Dermis microvascular lymphatic vessel endothelial cell (primary cell): ENCODE measurements at regions not wholly inside any gene's neighbourhood (a gene's known extent, or its start where the extent isn't known, plus 50 kb on each side); places are given as distances from the start of the nearest gene placed in this dataset.

Experiments
- DNase-seq, 2 donors: peaks; one replicate each; pipeline versions ENCODE4 v3.0.0 to v3.0.0-alpha.2; 2010; ENCODE audit warnings: low read depth in 2 of 2

- no peak for DNase-seq
Measured at GRCh38 chr5:143761663-143762062, 50.3 kb upstream of the HMHB1 start.

DNA sequence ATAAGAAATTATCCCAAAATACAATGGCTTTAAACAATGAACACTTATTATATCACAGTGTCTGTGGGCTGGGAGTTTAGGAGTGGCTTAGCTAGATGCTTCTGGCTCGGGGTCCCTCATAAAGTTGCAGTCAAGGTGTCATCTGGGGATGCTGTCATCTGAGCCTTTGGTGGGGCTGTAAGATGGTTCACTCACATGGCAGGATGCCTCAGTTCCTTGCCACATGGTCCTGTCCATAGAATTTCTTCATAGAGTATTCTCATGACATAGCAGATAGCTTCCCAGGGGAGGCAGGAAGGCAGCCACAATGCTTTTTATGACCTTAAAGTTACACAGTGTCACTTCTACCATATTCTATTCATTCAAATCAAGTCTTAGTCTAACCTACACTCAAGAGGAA is 51.2 kb upstream of the HMHB1 start:
- DNase-seq, result no peak

- DNase-seq, result no peak
Measured at GRCh38 chr5:143760131-143760505, 51.8 kb upstream of the HMHB1 start.

DNA sequence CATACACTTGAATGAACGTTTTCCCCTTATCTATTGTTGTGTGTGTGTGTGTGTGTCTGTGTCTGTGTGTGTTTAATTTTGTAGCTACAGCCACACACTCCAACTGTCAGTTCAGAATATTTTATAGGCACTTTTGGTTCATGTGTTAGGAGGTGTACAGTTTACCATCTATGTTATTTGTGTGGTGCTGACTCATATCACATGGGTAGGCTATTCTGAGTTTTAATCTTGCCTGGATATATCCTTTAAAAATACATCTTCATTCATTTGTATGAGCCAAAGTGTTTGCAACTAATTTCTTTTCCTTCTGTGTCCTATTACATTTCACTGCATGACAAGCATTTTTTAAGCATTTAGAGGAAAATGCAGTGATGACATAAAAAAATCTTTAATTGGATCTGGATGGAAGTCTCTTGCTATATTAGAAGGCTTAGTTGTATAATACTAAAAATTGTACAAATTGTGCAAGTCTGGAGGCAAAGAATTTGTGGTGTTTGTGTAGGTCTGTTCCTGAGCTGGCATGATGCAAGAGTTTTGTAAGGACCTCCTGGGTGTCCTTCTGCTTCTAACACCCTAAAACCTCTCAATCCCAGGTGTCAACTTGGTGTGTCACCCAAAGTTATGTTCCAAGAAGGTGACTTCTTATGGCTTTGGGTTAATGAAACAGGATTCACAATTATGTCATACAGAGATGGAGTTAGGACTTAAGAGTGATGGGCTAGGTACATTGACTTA is 52.4 kb upstream of the HMHB1 start:
- DNase-seq, result no peak

DNA sequence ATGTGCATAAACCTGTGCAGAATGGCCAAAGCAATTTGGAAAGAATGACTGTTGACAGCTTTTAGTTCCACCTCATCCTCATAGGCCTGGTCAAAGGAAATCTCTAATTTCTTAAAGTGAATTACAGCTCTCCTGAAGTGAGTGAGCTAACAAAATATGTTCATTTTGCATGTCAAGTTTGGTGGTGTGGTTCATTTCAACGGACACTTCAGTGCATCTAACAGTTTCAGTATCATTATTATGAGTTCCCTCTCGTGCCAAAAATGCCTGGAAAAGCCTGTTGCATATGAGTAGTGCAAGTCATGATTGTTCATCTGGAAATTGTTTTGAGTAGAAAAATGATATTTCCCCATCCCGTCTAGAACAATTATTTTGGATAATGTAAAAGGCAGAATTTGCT is 53.2 kb upstream of the HMHB1 start:
- DNase-seq, result no peak

DNA sequence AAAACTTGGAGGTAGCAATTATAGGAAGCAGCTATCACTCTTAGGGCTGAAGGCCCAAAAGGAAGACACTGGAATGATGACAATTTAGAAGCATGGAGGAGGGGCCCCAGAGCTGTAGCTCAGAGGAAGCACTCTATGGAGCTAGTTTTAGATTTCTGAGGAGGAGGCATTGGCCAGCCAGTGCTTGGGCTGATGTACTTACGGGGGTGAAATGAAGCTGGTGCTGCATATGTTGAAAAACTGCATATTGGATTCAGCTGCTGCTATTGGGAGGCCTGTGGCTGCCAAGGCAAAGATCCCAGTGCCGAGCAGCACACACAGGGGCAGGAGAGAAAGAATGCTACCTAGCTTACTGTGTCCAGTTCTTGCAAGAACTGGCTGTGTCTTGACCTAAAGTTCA is 53.9 kb upstream of the HMHB1 start:
- no peak for DNase-seq

DNA sequence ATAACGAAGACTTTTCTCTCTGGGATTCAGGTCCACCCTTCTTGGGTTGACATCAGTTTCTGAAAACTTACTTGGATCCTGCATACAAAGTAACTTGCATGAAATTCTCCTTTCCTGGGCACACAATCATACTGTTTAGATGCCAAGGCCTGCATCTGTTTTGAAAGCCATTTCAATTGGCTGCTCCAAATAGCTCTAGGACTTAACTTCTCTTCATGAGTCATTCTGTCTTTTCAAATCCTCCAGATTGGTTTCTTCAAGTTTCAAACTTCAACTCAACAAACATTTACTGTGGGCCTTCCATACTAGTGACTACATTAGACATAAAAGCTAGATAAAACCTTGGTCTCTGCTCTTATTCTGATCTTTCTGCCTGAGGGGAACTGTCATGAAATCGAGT is 54.8 kb upstream of the HMHB1 start:
- DNase-seq, result no peak

GRCh38 chr5:143755966-143756365 is 56.0 kb upstream of the HMHB1 start:
- DNase-seq, result no peak

DNA sequence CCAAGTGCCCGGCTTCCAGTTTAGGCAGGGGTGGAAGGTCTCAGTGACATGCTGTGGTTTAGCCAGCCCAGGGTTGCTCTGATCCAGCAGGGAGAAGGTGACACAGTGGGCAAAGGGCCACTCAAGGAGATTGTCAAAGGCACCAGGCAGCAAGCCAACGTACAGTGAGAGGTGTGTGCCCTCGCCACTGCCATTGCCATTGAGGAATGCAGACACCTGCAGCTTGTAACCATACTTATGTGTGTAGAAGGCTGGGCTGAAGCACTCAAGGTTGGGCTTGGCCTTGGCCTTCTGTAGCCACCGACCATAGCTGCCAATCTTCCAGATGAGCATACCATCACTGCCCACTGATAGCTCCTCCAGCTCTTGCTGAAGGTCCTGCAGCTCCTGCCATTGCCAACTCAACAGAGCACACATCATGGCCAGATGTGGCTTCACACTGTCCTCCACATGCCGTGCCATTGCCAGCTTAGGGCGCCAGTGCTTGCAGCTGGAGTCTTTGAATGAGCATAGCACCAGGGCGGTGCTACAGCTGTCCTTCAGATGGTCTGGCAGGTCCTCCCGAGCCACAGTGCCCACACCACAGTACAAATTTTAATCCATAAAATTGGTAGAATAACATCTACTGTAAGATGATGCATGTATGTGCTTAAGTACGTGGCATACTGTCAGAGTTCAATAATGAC is 59.7 kb upstream of the HMHB1 start:
- DNase-seq, result no peak

GRCh38 chr5:143751342-143751741 is 60.6 kb upstream of the HMHB1 start:
- no peak for DNase-seq

DNA sequence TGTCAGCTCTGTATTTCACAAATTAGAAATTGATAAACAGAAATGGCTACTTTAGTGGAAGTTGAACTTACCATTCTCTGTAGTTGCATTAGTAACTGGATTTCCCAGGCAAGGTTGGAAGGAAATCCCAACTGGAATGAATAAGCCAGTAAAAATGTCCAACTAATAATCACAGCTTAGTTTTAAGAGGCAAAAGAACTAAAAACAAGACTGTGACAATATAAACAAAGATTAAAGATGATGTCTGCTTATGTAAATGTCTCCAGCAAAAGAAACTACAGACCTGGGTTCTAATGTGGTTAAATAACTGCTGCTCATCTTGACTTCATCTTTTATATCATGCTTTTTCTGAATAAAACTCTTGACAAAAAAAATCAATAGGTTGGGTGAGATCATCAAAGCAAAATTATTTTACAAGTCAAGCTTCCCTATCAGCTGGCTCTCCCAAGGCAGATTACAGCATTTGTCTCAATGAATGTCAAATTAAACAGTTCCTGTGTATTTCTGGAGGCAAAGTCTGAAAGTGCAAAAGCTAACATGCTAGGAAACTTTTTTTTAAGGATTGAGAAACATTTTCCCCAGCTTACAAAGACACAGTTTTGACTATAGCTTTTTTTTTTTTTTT is 62.3 kb upstream of the HMHB1 start:
- DNase-seq, result no peak

DNA sequence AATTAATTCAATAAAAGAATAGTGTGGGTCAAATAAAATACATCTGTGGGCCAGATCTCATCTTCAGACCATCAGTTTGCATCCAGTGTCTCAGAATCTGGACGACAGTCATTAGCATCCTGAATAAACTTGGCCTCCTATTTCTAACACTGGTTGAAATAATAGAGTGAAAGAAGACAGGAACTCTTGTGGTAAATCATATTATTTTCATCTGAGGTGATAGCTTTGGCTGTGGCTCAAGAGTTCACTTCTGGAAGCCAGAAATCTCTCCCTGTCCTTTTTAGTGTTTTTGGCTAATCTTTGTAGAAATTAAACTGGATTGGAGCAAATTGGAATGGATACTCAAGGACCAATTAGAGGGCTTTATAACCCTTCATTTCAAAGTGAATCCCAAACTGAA is 63.4 kb upstream of the HMHB1 start:
- DNase-seq, result no peak

DNA sequence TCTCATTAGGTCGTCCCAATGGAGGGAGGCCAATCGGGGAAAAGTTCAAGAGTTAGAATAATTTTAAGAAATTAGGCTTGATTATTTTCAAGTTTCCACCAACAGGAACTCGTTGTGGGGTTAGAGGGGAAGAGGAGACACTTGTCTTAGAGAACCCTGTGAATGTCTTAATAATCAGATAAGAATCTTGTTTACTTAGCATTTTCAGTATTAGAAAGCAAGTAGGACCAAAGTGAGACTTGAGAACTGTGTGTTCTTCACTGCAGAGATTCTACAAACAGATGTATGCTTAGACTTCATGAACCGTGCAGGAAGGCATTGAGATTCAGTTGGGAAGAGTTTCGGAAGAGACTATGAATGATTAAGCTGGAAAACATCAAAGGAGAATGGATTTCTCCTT is 69.0 kb upstream of the HMHB1 start:
- DNase-seq, result no peak

DNA sequence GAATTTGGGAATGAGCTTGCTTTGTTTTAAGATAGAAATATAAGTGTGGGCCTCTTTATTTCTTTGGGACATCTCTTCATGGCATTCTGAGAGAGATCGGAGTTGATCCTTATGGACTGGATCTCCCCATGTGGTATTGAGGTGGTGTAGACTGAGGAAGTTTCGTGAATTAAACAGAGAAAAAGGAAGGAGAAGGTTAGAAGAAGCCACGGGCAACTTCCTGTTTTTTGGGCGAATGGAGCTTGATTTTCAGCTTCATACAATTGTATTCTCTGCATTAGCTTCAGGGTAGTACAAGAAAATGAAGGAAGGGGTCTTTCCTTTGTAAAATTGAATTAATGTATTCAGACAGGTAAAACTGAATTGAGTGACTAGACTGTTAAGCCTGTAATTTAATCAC is 70.5 kb upstream of the HMHB1 start:
- no peak for DNase-seq

DNA sequence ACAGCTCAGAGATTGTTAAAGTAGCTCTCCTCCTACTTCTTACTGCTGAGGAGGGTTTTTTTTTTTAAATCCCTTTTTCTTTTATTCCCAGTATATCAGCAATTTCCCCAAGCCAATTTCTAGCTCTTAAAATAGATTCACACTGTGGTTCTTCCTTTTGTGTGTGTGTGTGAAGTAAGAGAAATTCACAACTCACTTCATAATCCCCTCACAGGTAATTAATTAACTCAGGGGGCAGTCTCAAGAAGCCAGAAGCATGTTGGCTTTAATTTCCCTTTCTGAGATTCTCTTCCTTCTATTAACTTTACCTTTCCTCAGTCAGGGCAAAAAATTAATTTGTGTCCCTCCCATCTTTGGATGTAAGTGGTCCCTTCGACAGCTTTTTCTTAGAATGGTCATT is 71.0 kb upstream of the HMHB1 start:
- no peak for DNase-seq

DNA sequence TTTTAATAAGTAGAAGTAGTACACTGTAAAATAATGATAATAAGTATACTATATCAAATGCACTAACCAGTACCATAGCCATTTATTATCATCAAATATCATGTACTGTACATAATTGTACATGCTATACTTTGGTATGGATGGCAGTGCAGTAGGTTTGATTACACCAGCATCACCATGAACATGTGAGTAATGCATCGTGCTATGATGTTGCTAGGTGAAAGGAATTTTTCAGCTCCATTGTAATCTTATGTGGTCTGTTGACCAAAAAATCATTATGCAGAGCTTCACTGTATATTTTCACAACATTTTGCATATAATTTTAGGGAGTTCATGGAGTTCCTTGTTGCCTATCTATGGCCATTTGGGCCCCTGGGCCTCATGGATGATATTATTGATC is 72.2 kb upstream of the HMHB1 start:
- no peak for DNase-seq

- no peak for DNase-seq
Measured at GRCh38 chr5:143738417-143739401, 73.3 kb upstream of the HMHB1 start.

- no peak for DNase-seq
Measured at GRCh38 chr5:143737062-143737461, 74.9 kb upstream of the HMHB1 start.

GRCh38 chr5:143734456-143734780 is 77.5 kb upstream of the HMHB1 start:
- DNase-seq, result no peak

GRCh38 chr5:143733665-143734455 is 78.1 kb upstream of the HMHB1 start:
- no peak for DNase-seq

DNA sequence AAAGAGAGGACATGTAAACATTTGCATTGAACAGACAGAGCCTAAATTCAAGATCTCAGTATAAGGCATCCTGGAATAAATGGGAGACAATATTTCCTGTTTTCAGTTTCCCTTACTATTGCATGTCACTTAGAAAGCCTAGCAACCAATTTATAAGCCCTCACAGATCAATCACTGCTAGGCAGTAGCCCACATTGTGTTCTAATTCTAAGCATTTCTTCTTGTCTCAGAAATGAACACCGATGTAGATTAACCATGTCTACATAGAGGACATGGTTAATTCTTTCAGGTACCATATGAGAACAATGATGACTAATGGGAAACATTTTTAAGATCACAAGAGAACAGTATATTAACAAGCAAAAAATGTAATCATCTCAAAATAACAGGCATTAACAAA is 79.6 kb upstream of the HMHB1 start:
- no peak for DNase-seq
